ENCODE measurements at regions not wholly inside any gene's neighbourhood (a gene's known extent, or its start where the extent isn't known, plus 50 kb on each side); places are given as distances from the start of the nearest gene placed in this dataset.

GRCh38 chr5:158389786-158390185 lies 530.8 kb upstream of the CLINT1 start:
- Histone ChIP-seq H3K27me3 (replicated peaks; ENCODE audit: insufficient read depth) (no peaks in the 10 kb centered on the region), H3K27ac (no peak overlapping the region), H3K36me3 (no peaks in the 10 kb centered on the region), H3K4me1 (ENCODE audit: control insufficient read depth in 1 of 2, low read depth in 2 of 2) (peaks cover 0 to 9% of the 10 kb centered on the region in 2 donors), H3K9me3 (no peaks in the 10 kb centered on the region), H3K4me3 (no peak overlapping the region)
- DNase-seq (ENCODE audit: low spot score) (no peak), ATAC-seq (ENCODE audit: insufficient number of reproducible peaks, low FRiP score, low read depth) (no peak)
- TF ChIP-seq CTCF (IDR thresholded peaks at IDR 0.05), result no peak

- Histone ChIP-seq H3K36me3 (no peaks in the 10 kb centered on the region), H3K4me3 (no peak overlapping the region), H3K27ac (no peak overlapping the region), H3K9me3 (no peaks in the 10 kb centered on the region), H3K27me3 (replicated peaks; ENCODE audit: insufficient read depth) (no peaks in the 10 kb centered on the region), H3K4me1 (ENCODE audit: control insufficient read depth in 1 of 2, low read depth in 2 of 2) (peaks cover 5 to 19% of the 10 kb centered on the region in 2 donors)
- ATAC-seq (ENCODE audit: insufficient number of reproducible peaks, low FRiP score, low read depth) (no peak), DNase-seq (ENCODE audit: low spot score) (no peak)
- no peak for TF ChIP-seq CTCF (IDR thresholded peaks at IDR 0.05)
These were observed 529.1 kb upstream of the CLINT1 start for GRCh38 chr5:158388021-158388420.

GRCh38 chr5:158387499-158387898 lies 528.6 kb upstream of the CLINT1 start:
- DNase-seq (ENCODE audit: low spot score) (no peak), ATAC-seq (ENCODE audit: insufficient number of reproducible peaks, low FRiP score, low read depth) (no peak)
- H3K36me3 ChIP-seq, result no peaks in the 10 kb centered on the region
- H3K9me3 ChIP-seq, result no peaks in the 10 kb centered on the region
- H3K4me1 ChIP-seq (ENCODE audit: control insufficient read depth in 1 of 2, low read depth in 2 of 2), result peaks cover 10 to 25% of the 10 kb centered on the region in 2 donors
- H3K27ac ChIP-seq, result no peak overlapping the region
- TF ChIP-seq CTCF (IDR thresholded peaks at IDR 0.05), result no peak
- no peaks in the 10 kb centered on the region for H3K27me3 ChIP-seq (replicated peaks; ENCODE audit: insufficient read depth)
- H3K4me3 ChIP-seq, result no peak overlapping the region

GRCh38 chr5:158385982-158386381 lies 527.0 kb upstream of the CLINT1 start:
- H3K9me3 ChIP-seq, result no peaks in the 10 kb centered on the region
- ATAC-seq (ENCODE audit: insufficient number of reproducible peaks, low FRiP score, low read depth) (no peak), DNase-seq (ENCODE audit: low spot score) (no peak)
- H3K36me3 ChIP-seq, result no peaks in the 10 kb centered on the region
- H3K4me3 ChIP-seq, result no peak overlapping the region
- TF ChIP-seq CTCF (IDR thresholded peaks at IDR 0.05), result no peak
- H3K27me3 ChIP-seq (replicated peaks; ENCODE audit: insufficient read depth), result no peaks in the 10 kb centered on the region
- peaks cover 10 to 33% of the 10 kb centered on the region in 2 donors for H3K4me1 ChIP-seq (ENCODE audit: control insufficient read depth in 1 of 2, low read depth in 2 of 2)
- H3K27ac ChIP-seq, result no peak overlapping the region

- no peaks in the 10 kb centered on the region for H3K9me3 ChIP-seq
- no peaks in the 10 kb centered on the region for H3K36me3 ChIP-seq
- no peak overlapping the region for H3K27ac ChIP-seq
- H3K4me3 ChIP-seq, result no peak overlapping the region
- DNase-seq (ENCODE audit: low spot score) (peak; percentile 5), ATAC-seq (ENCODE audit: insufficient number of reproducible peaks, low FRiP score, low read depth) (peak; percentile 53)
- peaks cover 10 to 33% of the 10 kb centered on the region in 2 donors for H3K4me1 ChIP-seq (ENCODE audit: control insufficient read depth in 1 of 2, low read depth in 2 of 2)
- no peak for TF ChIP-seq CTCF (IDR thresholded peaks at IDR 0.05)
- no peaks in the 10 kb centered on the region for H3K27me3 ChIP-seq (replicated peaks; ENCODE audit: insufficient read depth)
These were observed 525.9 kb upstream of the CLINT1 start for GRCh38 chr5:158384535-158385481.
